Astrocyte (in vitro differentiated cells and primary cell): ENCODE measurements at regions not wholly inside any gene's neighbourhood (a gene's known extent, or its start where the extent isn't known, plus 50 kb on each side); places are given as distances from the start of the nearest gene placed in this dataset.
"Not testable (repeated sequence)": the region's sequence is repeated elsewhere in the genome, so short reads cannot be mapped to it uniquely, and the experiment has no call there.

Experiments used
- DNase-seq: peaks from one replicate; pipeline ENCODE4 v3.0.0-alpha.2; 2010; ENCODE audit warnings: low read depth
- FAIRE-seq: peaks from 2 replicates; lab custom pipeline; 2011; peaks lifted over from hg19 to GRCh38; lab: Jason Lieb, UNC
- H2AFZ ChIP-seq: 2 replicates; pipeline ENCODE4 v1.6.0; 2012; ENCODE audit warnings: low read depth, low read length, inconsistent platforms
- H3K27ac ChIP-seq: 2 replicates; pipeline ENCODE4 v1.5.1; 2011; ENCODE audit warnings: low read depth, low read length, inconsistent platforms
- H3K27me3 ChIP-seq: 2 replicates; pipeline ENCODE4 v1.6.0; 2011; ENCODE audit warnings: low read length, inconsistent platforms; ENCODE audit not compliant: insufficient read depth
- H3K36me3 ChIP-seq: 2 replicates; pipeline ENCODE4 v1.5.1; 2011; ENCODE audit warnings: low read length, inconsistent platforms; ENCODE audit not compliant: insufficient read depth
- H3K4me1 ChIP-seq: 2 replicates; pipeline ENCODE4 v1.5.1; 2011; ENCODE audit warnings: low read length, inconsistent platforms; ENCODE audit not compliant: insufficient read depth
- H3K4me2 ChIP-seq: 2 replicates; pipeline ENCODE4 v1.6.0; 2012; ENCODE audit warnings: low read length, inconsistent platforms
- H3K4me3 ChIP-seq: 2 replicates; pipeline ENCODE4 v1.5.1; 2011; ENCODE audit warnings: low read depth, mild to moderate bottlenecking, low read length, inconsistent platforms; ENCODE audit not compliant: insufficient read depth
- H3K79me2 ChIP-seq: 2 replicates; pipeline ENCODE4 v1.6.0; 2012; ENCODE audit warnings: mild to moderate bottlenecking, low read length, inconsistent platforms; ENCODE audit not compliant: insufficient read depth
- H3K9ac ChIP-seq: 2 replicates; pipeline ENCODE4 v1.6.0; 2012; ENCODE audit warnings: mild to moderate bottlenecking, low read length, inconsistent platforms
- H3K9me3 ChIP-seq: 2 replicates; pipeline ENCODE4 v1.5.1; 2012; ENCODE audit warnings: low read depth, mild to moderate bottlenecking, low read length, inconsistent platforms; ENCODE audit not compliant: insufficient read depth
- H4K20me1 ChIP-seq: 2 replicates; pipeline ENCODE4 v1.6.0; 2012; ENCODE audit warnings: low read length, inconsistent platforms; ENCODE audit not compliant: insufficient read depth
- H3K27ac Mint-ChIP-seq: one replicate; pipeline ENCODE4 v1.8.0; 2021; ENCODE audit warnings: mild to moderate bottlenecking, mixed read lengths; ENCODE audit not compliant: unreplicated experiment
- H3K27me3 Mint-ChIP-seq: one replicate; pipeline ENCODE4 v1.8.0; 2021; ENCODE audit warnings: low read depth, mixed read lengths; ENCODE audit not compliant: unreplicated experiment
- H3K36me3 Mint-ChIP-seq: one replicate; pipeline ENCODE4 v1.8.0; 2021; ENCODE audit warnings: low read depth, mixed read lengths; ENCODE audit not compliant: unreplicated experiment
- H3K4me1 Mint-ChIP-seq: one replicate; pipeline ENCODE4 v1.8.0; 2021; ENCODE audit warnings: low read depth, mixed read lengths; ENCODE audit not compliant: unreplicated experiment
- H3K4me3 Mint-ChIP-seq: one replicate; pipeline ENCODE4 v1.8.0; 2021; ENCODE audit warnings: mild to moderate bottlenecking, moderate library complexity, mixed read lengths; ENCODE audit not compliant: unreplicated experiment
- H3K9me3 Mint-ChIP-seq: one replicate; pipeline ENCODE4 v1.8.0; 2021; ENCODE audit warnings: mild to moderate bottlenecking, mixed read lengths; ENCODE audit not compliant: unreplicated experiment
- EZH2 ChIP-seq: IDR thresholded peaks from 2 replicates; pipeline ENCODE4 v1.6.1; 2012; ENCODE audit warnings: mild to moderate bottlenecking, low read length, inconsistent platforms; ENCODE audit not compliant: insufficient read depth
- TF ChIP-seq, protein P1 (sequence below): IDR thresholded peaks from 2 replicates; pipeline ENCODE4 v1.5.1; 2011; ENCODE audit warnings: low read depth, mild to moderate bottlenecking, inconsistent platforms, low read length, moderate library complexity; ENCODE audit not compliant: insufficient read depth

DNA sequence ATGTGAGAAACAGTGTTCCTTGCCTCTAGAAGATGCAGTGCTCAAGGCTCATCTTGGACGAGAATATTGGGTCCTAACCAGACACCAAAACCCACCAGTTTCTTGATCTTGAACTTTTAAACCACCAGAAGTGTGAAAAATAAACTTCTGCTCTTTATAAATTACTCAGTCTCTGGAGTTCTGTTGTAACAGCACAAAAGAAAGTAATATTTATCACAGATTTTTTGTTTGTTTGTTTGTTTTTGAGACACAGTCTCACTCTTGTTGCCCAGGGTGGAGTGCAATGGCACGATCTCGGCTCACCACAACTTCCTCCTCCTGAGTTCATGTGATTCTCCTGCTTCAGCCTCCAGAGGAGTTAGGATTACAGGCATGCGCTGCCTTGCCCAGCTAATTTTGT is 371.1 kb upstream of the NDST4 start:
- FAIRE-seq: no peak
- no peak overlapping the region for H3K4me3 ChIP-seq

DNA sequence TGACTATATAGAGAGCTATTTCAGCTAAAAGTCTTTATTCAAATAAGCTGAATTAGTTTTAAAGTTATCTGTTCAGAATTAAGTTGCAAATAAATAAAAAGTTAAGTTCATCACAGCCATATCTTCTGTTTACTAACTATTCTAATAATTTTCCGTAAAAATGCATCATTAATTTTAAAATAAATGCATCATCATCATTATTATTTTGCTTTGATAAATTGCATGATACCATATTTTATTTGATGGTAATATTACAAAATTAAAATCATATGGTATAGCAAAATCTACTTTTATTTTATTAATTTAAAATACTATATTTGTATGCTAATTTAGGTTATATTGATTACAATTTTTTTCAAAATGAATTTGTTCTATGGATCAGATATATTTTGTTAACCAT is 357.3 kb upstream of the NDST4 start:
- no peak for FAIRE-seq
- no peak for DNase-seq
- Histone ChIP-seq H3K9ac (no peak overlapping the region), H3K27me3 (no peaks in the 10 kb centered on the region), H3K4me1 (no peaks in the 10 kb centered on the region), H3K36me3 (no peaks in the 10 kb centered on the region), H3K4me2 (no peak overlapping the region), H2AFZ (no peak overlapping the region), H3K27ac (no peak overlapping the region), H3K4me3 (no peak overlapping the region), H3K79me2 (no peaks in the 10 kb centered on the region), H3K9me3 (no peaks in the 10 kb centered on the region), H4K20me1 (no peaks in the 10 kb centered on the region)
- no peaks in the 10 kb centered on the region for H3K4me1 Mint-ChIP-seq
- H3K4me3 Mint-ChIP-seq: no peak overlapping the region
- no peaks in the 10 kb centered on the region for H3K36me3 Mint-ChIP-seq
- no peaks in the 10 kb centered on the region for H3K27me3 Mint-ChIP-seq
- no peaks in the 10 kb centered on the region for H3K9me3 Mint-ChIP-seq
- no peak overlapping the region for H3K27ac Mint-ChIP-seq
- TF ChIP-seq, protein P1, sequence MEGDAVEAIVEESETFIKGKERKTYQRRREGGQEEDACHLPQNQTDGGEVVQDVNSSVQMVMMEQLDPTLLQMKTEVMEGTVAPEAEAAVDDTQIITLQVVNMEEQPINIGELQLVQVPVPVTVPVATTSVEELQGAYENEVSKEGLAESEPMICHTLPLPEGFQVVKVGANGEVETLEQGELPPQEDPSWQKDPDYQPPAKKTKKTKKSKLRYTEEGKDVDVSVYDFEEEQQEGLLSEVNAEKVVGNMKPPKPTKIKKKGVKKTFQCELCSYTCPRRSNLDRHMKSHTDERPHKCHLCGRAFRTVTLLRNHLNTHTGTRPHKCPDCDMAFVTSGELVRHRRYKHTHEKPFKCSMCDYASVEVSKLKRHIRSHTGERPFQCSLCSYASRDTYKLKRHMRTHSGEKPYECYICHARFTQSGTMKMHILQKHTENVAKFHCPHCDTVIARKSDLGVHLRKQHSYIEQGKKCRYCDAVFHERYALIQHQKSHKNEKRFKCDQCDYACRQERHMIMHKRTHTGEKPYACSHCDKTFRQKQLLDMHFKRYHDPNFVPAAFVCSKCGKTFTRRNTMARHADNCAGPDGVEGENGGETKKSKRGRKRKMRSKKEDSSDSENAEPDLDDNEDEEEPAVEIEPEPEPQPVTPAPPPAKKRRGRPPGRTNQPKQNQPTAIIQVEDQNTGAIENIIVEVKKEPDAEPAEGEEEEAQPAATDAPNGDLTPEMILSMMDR: no peak
- TF ChIP-seq EZH2: no peak

More for the DNA sequence above, 371.1 kb upstream of the NDST4 start:
- Mint-ChIP-seq H3K4me3 (no peak overlapping the region), H3K9me3 (no peaks in the 10 kb centered on the region), H3K4me1 (no peaks in the 10 kb centered on the region), H3K27me3 (no peaks in the 10 kb centered on the region), H3K36me3 (no peaks in the 10 kb centered on the region), H3K27ac (no peak overlapping the region)
- Histone ChIP-seq H3K4me2 (no peak overlapping the region), H3K27me3 (no peaks in the 10 kb centered on the region), H2AFZ (no peak overlapping the region), H3K9ac (no peak overlapping the region), H3K36me3 (no peaks in the 10 kb centered on the region), H3K79me2 (no peaks in the 10 kb centered on the region), H3K9me3 (no peaks in the 10 kb centered on the region), H3K4me1 (no peaks in the 10 kb centered on the region), H4K20me1 (no peaks in the 10 kb centered on the region), H3K27ac (no peak overlapping the region)
- DNase-seq: no peak
- TF ChIP-seq, protein P1: no peak
- TF ChIP-seq EZH2: no peak

DNA sequence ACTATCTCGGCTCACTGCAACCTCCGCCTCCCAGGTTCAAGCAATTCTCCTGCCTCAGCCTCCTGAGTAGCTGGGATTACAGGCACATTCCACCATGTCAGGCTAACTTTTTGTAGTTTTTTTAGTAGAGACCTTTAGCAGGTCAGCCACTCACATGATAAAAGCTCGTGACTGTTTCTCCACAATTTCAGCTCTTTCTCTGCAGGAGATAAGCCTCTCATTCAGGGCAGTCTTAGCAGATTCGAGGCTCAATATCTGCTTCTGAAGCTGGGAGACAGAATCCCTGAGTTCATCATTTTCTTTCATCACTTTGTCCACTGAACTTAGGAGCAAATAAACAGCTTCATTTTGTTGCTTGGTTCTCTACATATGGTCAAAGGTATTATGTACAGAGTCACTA is 345.9 kb upstream of the NDST4 start:
- H2AFZ ChIP-seq, H3K79me2 ChIP-seq, H3K4me3 ChIP-seq, H3K4me1 ChIP-seq, H3K9me3 ChIP-seq, H4K20me1 ChIP-seq, H3K9ac ChIP-seq, H3K36me3 ChIP-seq, FAIRE-seq, H3K27ac ChIP-seq, H3K36me3 Mint-ChIP-seq, H3K27me3 Mint-ChIP-seq, H3K4me1 Mint-ChIP-seq, H3K4me3 Mint-ChIP-seq, H3K27me3 ChIP-seq, H3K9me3 Mint-ChIP-seq, H3K27ac Mint-ChIP-seq, H3K4me2 ChIP-seq, DNase-seq: not testable (repeated sequence)
